HFF-Myc (cell line): ENCODE measurements at regions not wholly inside any gene's neighbourhood (a gene's known extent, or its start where the extent isn't known, plus 50 kb on each side); places are given as distances from the start of the nearest gene placed in this dataset.

ENCODE experiments used
- DNase-seq: peaks from one replicate; pipeline ENCODE4 v3.0.0-alpha.2; 2011; ENCODE audit warnings: low read depth; ENCODE audit errors: extremely low read depth
- H3K4me3 ChIP-seq: replicated peaks from 2 replicates; pipeline ENCODE4 v1.5.1; 2011; ENCODE audit warnings: low read depth, mild to moderate bottlenecking, control low read depth, low read length
- CTCF ChIP-seq: IDR thresholded peaks from 2 replicates; pipeline ENCODE4 v1.5.1; 2012; ENCODE audit warnings: mild to moderate bottlenecking, low read depth, low read length, control low read depth; ENCODE audit errors: missing control alignments

GRCh38 chr17:36723459-36724025 lies 122.2 kb downstream of the MRM1 start:
- no peak for TF ChIP-seq CTCF
- H3K4me3 ChIP-seq = no peak overlapping the region

GRCh38 chr17:36726199-36726598 lies 124.8 kb downstream of the MRM1 start:
- no peak for TF ChIP-seq CTCF
- H3K4me3 ChIP-seq = no peak overlapping the region

More at GRCh38 chr17:36723459-36724025, 122.2 kb downstream of the MRM1 start:
- DNase-seq = no peak

GRCh38 chr17:36727052-36727451 lies 125.7 kb downstream of the MRM1 start:
- TF ChIP-seq CTCF = no peak
- DNase-seq = no peak
- no peak overlapping the region for H3K4me3 ChIP-seq

More at GRCh38 chr17:36726199-36726598, 124.8 kb downstream of the MRM1 start:
- no peak for DNase-seq

- no peak overlapping the region for H3K4me3 ChIP-seq
- TF ChIP-seq CTCF = no peak
- DNase-seq = no peak
Measured at GRCh38 chr17:36727577-36727976, 126.2 kb downstream of the MRM1 start.

GRCh38 chr17:36728030-36728991 lies 126.9 kb downstream of the MRM1 start:
- TF ChIP-seq CTCF = no peak
- no peak overlapping the region for H3K4me3 ChIP-seq
- DNase-seq = no peak

GRCh38 chr17:36730095-36730808 lies 128.9 kb downstream of the MRM1 start:
- no peak for DNase-seq
- no peak overlapping the region for H3K4me3 ChIP-seq
- TF ChIP-seq CTCF = no peak
